Left ventricle myocardium inferior (tissue), 1 donor: ENCODE measurements at regions not wholly inside any gene's neighbourhood (a gene's known extent, or its start where the extent isn't known, plus 50 kb on each side); places are given as distances from the start of the nearest gene placed in this dataset.

ENCODE experiments used
- DNase-seq: peaks from one replicate; pipeline ENCODE4 v3.0.0-alpha.2; 2020
- H3K27ac ChIP-seq: fragments of 200-600 bp; replicated peaks from 2 replicates; pipeline ENCODE4 v1.8.0; 2021
- H3K27me3 ChIP-seq: fragments of 200-600 bp; 2 replicates; pipeline ENCODE4 v1.8.0; 2021; ENCODE audit warnings: low read depth
- H3K36me3 ChIP-seq: fragments of 200-600 bp; 2 replicates; pipeline ENCODE4 v1.8.0; 2021
- H3K4me1 ChIP-seq: fragments of 200-600 bp; 2 replicates; pipeline ENCODE4 v1.8.0; 2021
- H3K4me3 ChIP-seq: fragments of 200-600 bp; 2 replicates; pipeline ENCODE4 v1.8.0; 2021; ENCODE audit warnings: mild to moderate bottlenecking, moderate library complexity
- H3K9me3 ChIP-seq: fragments of 200-600 bp; replicated peaks from 2 replicates; pipeline ENCODE4 v1.8.0; 2021
- intact Hi-C: fragments of 100-400 bp; cut with micrococcal nuclease; formaldehyde crosslinking; loops from one replicate; pipeline ENCODE4 v1.11.0; 2022
- TF ChIP-seq, protein P1 (sequence below): fragments of 200-600 bp; IDR thresholded peaks from 2 replicates; pipeline ENCODE4 v1.8.0; 2021; ENCODE audit warnings: antibody characterized with exemption, mild to moderate bottlenecking, borderline replicate concordance
- donor health status: DM: no; HTN: yes; CAD: no; lungs with severe emphysema.

DNA sequence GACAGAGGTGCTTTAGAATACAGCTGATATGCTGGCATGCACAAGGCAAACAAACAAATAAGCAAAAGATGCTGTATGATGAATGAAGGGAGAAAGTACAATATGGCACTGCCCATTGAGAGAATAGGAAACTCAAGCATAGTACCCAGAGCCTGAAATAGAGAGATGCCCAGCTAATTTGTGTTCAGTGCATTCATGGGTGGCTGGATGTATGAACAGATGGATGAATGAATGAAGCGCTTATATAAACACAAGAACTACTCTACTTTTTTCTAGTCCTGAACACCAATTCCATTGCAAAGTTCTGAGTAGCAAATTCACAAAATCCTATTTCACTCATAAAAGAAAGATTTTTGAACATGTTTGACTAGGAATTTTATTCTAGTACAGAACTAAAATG, 756.3 kb downstream of the SATB2 start:
- Histone ChIP-seq H3K9me3 (no peaks in the 10 kb centered on the region), H3K27ac (no peak overlapping the region), H3K36me3 (no peaks in the 10 kb centered on the region), H3K4me3 (no peak overlapping the region), H3K27me3 (no peaks in the 10 kb centered on the region), H3K4me1 (no peaks in the 10 kb centered on the region)
- TF ChIP-seq, protein P1, sequence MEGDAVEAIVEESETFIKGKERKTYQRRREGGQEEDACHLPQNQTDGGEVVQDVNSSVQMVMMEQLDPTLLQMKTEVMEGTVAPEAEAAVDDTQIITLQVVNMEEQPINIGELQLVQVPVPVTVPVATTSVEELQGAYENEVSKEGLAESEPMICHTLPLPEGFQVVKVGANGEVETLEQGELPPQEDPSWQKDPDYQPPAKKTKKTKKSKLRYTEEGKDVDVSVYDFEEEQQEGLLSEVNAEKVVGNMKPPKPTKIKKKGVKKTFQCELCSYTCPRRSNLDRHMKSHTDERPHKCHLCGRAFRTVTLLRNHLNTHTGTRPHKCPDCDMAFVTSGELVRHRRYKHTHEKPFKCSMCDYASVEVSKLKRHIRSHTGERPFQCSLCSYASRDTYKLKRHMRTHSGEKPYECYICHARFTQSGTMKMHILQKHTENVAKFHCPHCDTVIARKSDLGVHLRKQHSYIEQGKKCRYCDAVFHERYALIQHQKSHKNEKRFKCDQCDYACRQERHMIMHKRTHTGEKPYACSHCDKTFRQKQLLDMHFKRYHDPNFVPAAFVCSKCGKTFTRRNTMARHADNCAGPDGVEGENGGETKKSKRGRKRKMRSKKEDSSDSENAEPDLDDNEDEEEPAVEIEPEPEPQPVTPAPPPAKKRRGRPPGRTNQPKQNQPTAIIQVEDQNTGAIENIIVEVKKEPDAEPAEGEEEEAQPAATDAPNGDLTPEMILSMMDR, result no peak
- intact Hi-C loops, result no loop called here
- no peak for DNase-seq

DNA sequence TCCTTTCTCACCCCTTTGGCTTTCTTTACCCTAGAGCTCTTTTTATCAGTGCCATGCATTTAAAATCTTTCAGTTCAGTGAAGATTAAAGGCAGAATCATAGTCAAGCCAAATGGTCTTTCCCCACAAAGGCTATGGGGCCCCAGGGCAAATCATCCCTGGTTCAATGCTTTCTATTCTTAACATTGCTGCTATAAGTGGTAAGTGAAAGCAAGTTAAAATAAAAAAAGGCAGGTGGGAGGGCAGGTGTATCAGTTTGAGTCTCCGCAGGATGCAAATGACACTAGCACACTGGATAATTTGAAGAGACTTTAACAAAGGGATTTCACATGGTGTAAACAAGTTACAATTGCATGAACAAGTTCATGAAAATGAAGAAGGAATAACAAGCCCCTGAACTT, 757.4 kb downstream of the SATB2 start:
- intact Hi-C loops, result no loop called here
- no peaks in the 10 kb centered on the region for H3K36me3 ChIP-seq

DNA sequence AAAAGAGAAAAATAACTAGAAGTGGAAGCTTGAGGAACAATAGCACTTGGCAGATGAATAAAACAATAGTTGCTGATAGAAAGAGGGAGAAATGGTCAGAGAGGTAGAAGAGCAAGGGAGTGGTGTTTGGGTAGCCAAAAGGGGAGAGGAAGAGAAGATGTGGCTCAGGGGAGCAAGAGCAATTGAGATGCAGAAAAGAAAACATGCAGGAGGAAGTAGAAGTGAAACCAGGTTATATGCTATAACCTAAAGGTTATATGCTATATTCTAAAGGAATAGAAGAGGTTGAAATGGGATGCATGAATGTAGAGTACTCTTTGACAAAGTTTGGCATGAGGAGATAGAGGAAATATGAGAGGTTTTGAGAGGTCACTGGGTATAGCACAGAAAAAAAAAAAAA, 759.5 kb downstream of the SATB2 start:
- DNase-seq, result no peak
- intact Hi-C loops, result no loop called here
- Histone ChIP-seq H3K27ac (no peak overlapping the region), H3K4me1 (no peaks in the 10 kb centered on the region), H3K9me3 (no peaks in the 10 kb centered on the region), H3K27me3 (no peaks in the 10 kb centered on the region), H3K4me3 (no peak overlapping the region), H3K36me3 (no peaks in the 10 kb centered on the region)
- TF ChIP-seq, protein P1, result no peak

More for the DNA sequence above, 757.4 kb downstream of the SATB2 start:
- Histone ChIP-seq H3K27me3 (no peaks in the 10 kb centered on the region), H3K4me1 (no peaks in the 10 kb centered on the region), H3K4me3 (no peak overlapping the region), H3K27ac (no peak overlapping the region), H3K9me3 (no peaks in the 10 kb centered on the region)
- TF ChIP-seq, protein P1, result no peak
- DNase-seq, result no peak

DNA sequence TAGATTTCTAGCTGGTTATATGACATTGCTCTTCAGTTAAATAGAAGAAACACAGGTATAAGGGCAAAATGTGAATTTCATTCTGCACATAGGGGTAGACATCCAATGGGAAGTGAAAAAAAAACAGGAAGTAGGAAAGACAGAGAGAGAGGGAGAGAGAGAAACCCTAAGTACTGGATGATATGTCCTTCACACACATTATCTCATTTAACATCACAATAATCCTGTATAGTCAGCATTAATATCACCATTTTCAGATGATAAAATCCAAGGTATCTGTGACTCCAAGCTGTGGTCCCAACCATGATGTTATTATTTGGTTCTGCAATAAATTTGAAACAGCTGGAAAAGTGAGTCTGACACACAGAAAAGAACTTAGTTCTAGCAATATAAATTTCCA, 759.9 kb downstream of the SATB2 start:
- intact Hi-C loops, result no loop called here
- no peak for DNase-seq
- Histone ChIP-seq H3K36me3 (no peaks in the 10 kb centered on the region), H3K9me3 (no peaks in the 10 kb centered on the region), H3K27ac (no peak overlapping the region), H3K4me1 (no peaks in the 10 kb centered on the region), H3K4me3 (no peak overlapping the region), H3K27me3 (no peaks in the 10 kb centered on the region)
- TF ChIP-seq, protein P1, result no peak

DNA sequence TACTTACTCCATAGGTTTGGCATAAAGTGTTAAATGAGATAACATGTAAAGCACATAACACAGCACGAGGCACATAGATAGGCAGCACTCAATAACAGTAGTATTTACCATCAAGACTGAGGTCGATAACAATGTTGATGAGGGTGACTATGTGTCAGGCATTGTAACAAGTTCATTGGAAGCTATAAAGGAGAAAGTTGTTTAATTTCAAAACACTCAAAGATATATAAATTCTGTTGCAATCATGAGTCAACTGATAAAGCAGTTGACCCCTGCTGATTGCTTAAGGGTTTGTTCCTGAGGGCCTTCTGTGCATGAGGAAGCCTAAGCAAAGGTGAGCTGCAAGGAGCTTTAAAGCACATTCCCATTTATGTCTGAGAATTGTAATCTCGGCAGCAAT, 760.5 kb downstream of the SATB2 start:
- no peaks in the 10 kb centered on the region for H3K27me3 ChIP-seq
- H3K4me3 ChIP-seq, result no peak overlapping the region
- H3K9me3 ChIP-seq, result no peaks in the 10 kb centered on the region
- TF ChIP-seq, protein P1, result no peak
- intact Hi-C loops, result no loop called here
- H3K4me1 ChIP-seq, result no peaks in the 10 kb centered on the region
- no peak for DNase-seq
- H3K27ac ChIP-seq, result no peak overlapping the region
- H3K36me3 ChIP-seq, result no peaks in the 10 kb centered on the region

- no peak overlapping the region for H3K27ac ChIP-seq
- no peaks in the 10 kb centered on the region for H3K9me3 ChIP-seq
- H3K36me3 ChIP-seq, result no peaks in the 10 kb centered on the region
- H3K27me3 ChIP-seq, result no peaks in the 10 kb centered on the region
- intact Hi-C loops, result no loop called here
- H3K4me3 ChIP-seq, result no peak overlapping the region
- no peaks in the 10 kb centered on the region for H3K4me1 ChIP-seq
- TF ChIP-seq, protein P1, result no peak
- DNase-seq, result no peak
These were observed 761.9 kb downstream of the SATB2 start for GRCh38 chr2:198695879-198696278.
